Lower leg skin (tissue), 3 donors: ENCODE measurements at regions not wholly inside any gene's neighbourhood (a gene's known extent, or its start where the extent isn't known, plus 50 kb on each side); places are given as distances from the start of the nearest gene placed in this dataset.

Experiments used
- POLR2A ChIP-seq, 2 donors: fragments of 450-650 bp; IDR thresholded peaks; one replicate each; pipeline ENCODE4 v1.6.1; 2016 to 2017; ENCODE audit warnings: antibody characterized with exemption in 2 of 2, mild to moderate bottlenecking in 1 of 2, moderate library complexity in 1 of 2
- TF ChIP-seq, protein P1 (sequence below), 3 donors: fragments of 450-650 bp; IDR thresholded peaks; one replicate each; pipeline ENCODE4 v1.5.1; 2016; ENCODE audit warnings: antibody characterized with exemption in 3 of 3, mild to moderate bottlenecking in 3 of 3, moderate library complexity in 2 of 3

- TF ChIP-seq, protein P1, sequence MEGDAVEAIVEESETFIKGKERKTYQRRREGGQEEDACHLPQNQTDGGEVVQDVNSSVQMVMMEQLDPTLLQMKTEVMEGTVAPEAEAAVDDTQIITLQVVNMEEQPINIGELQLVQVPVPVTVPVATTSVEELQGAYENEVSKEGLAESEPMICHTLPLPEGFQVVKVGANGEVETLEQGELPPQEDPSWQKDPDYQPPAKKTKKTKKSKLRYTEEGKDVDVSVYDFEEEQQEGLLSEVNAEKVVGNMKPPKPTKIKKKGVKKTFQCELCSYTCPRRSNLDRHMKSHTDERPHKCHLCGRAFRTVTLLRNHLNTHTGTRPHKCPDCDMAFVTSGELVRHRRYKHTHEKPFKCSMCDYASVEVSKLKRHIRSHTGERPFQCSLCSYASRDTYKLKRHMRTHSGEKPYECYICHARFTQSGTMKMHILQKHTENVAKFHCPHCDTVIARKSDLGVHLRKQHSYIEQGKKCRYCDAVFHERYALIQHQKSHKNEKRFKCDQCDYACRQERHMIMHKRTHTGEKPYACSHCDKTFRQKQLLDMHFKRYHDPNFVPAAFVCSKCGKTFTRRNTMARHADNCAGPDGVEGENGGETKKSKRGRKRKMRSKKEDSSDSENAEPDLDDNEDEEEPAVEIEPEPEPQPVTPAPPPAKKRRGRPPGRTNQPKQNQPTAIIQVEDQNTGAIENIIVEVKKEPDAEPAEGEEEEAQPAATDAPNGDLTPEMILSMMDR (IDR thresholded peaks at IDR 0.05): no peak
- TF ChIP-seq POLR2A (IDR thresholded peaks at IDR 0.05): no peak
Observed at GRCh38 chr1:143666851-143667250, 304.9 kb downstream of the FAM72C start.
